ENCODE measurements at regions not wholly inside any gene's neighbourhood (a gene's known extent, or its start where the extent isn't known, plus 50 kb on each side); places are given as distances from the start of the nearest gene placed in this dataset.
A peak's percentile ranks its signal among the peaks of the same experiment; 100 is the strongest.
"Not testable (repeated sequence)": the region's sequence is repeated elsewhere in the genome, so short reads cannot be mapped to it uniquely, and the experiment has no call there.

DNA sequence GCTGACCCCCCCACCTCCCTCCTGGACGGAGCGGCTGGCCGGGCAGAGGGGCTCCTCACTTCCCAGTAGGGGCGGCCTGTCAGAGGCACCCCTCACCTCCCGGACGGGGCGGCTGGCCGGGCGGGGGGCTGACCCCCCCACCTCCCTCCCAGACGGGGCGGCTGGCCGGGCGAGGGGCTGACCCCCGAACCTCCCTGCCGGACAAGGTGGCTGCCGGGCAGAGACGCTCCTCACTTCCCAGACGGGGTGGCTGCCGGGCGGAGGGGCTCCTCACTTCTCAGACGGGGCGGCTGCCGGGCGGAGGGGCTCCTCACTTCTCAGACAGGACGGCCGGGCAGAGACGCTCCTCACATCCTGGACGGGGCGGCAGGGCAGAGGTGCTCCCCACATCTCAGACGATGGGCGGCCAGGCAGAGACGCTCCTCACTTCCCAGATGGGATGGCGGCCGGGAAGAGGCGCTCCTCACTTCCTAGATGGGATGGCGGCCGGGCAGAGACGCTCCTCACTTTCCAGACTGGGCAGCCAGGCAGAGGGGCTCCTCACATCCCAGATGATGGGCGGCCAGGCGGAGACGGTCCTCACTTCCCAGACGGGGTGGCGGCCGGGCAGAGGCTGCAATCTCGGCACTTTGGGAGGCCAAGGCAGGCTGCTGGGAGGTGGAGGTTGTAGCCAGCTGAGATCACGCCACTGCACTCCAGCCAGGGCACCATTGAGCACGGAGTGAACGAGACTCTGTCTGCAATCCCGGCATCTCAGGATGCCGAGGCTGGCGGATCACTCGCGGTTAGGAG is 66.2 kb upstream of the PAPPA2 start:
- not testable (repeated sequence) for DNase-seq

DNA sequence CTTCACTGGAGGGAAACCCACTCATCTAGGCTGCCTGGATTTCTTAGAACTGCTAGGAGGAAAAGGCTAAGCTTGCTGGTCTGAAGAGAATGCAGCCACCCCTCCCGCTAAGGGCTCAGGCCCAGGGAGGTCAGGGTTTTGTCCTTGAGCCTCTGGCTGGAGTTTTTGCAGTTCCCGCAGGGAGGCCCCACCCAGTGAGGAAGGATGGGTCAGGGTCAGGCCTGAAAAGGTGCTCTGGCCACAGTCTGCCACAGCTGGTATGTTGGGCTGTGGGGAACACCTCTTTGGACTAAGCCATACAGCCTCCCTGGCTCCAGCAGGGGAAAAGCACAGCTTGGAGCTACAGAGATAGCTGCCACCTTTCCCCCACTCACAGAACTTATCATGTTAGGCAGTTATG is 71.4 kb upstream of the PAPPA2 start:
- DNase-seq = no peak

DNA sequence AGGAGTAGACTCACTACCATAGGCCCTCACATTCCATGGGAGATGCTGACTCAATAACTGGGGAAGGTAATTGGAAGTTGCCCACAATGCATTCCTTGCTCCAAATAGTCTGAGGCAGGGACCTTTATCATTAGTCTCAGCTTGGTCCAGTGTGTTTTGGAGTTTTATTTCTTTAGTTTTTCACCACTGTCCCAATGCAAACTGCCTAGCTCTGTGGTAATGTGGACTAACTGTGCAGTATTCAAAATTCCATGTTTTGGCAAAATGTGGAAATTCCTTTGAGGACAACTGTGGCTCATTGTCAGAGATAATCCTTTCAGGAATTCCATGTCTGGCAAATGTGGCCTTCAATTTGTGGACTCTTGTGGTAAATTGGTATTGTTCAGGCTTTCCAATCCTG is 78.1 kb upstream of the PAPPA2 start:
- DNase-seq = no peak

DNA sequence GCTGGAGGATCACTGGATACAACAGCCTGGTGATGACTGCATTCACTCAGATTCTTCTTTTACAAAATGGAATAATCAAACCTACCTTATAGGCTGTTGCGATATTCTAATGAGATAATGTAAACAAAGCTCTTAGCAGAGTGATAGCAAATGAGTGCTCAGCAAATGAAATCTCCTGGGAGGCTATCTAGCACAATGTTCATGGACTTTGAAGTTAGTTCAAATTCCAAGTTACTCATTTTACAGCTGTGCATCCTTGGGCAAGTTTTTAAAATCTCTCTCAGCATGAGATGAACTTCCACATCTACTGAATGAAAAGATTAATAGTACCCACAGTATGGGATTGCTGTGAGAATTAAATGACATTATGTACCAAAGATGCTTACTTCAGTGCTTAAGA is 80.8 kb upstream of the PAPPA2 start:
- DNase-seq = no peak

DNA sequence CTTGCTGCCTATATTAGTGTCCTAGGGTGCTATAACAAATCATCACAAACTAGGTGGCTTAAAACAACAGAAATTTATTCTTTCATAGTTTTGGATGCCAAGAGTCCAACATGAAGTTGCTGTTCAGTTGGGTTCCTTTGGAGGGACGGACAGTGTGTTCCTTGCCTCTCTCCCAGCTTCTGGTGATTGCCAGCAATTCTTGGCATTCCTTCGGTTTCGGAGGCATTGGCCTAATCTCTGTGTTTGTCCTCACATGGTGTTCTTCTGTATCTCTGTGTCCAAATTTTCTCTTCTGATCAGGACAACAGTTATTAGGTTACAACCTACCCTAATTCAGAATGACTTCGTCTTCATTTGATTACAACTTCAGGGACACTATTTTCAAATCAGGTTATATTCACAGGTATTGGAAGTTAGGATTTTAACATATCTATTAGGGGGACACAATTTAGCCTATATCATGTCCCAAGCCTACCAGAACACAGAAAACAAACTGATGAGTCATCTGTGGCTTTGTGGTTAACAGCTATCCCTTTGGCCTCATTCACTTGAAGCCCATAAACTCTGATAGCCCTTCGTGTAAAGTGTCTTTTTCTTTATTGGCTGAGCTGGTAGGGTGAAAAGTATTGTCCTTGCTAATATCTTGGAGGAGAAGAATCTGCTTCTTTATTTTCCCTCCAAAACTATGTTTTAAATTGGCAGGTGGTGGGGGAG is 83.2 kb upstream of the PAPPA2 start:
- DNase-seq = no peak

DNA sequence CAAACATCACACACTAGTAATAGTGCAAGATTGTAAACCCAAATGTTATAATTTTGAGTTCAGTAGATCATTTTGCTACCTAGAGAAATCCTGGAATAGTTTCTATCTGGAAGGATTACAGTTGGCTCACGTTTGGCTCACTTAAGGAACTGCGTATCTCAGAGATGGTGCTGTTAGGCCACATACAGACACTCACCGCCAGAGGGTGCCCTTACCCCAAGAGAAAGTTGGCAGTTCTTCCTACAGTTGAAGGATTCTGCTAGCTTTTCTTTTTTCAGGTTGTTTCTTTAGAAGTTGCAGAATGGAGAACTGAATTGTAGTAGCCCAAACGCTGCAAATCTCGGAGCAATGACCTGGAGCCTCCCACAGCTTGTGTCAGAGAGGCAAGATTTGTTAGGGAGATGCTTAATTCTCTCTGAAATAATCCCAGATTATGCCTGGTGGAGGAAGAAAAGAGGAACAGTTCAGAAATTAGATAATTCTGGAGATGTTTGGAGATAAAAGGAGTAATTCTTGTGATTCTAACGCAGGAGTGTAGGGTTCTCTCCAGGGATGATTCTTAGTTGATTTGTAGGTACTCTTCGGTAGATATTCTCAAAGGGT is 87.9 kb upstream of the PAPPA2 start:
- peak; percentile 78 for DNase-seq

DNA sequence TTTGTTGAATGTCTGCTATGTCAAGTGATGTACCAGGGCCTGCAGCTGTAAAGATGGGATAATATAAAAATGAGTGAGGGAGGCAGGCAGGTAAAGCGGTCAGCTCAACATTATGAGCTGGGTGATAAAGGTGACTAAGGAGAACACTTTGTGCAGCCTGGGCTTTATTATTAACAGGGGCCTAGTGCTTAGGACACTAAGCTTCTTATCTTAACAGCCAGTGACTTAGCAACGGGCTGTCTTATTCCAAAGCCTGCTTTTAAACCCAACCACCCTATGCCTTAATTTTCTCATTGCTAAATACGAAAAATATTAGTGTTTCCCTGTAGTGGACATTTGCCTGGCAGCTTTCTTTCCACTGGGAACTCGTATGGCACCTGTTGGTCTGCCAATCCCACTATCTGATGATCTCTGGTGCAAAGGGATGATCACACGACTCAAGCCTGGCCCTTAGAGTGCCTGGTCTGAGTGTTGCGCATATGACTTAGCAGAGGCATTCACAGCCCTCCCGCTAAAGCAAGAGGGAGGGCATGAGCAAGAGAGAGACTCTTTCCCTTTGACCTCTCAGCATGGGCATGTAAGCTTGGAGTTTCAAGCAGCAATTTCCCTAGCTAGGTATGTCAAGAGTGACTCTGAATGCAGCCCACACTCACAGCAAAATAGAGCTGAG is 98.6 kb upstream of the PAPPA2 start:
- DNase-seq = no peak

DNA sequence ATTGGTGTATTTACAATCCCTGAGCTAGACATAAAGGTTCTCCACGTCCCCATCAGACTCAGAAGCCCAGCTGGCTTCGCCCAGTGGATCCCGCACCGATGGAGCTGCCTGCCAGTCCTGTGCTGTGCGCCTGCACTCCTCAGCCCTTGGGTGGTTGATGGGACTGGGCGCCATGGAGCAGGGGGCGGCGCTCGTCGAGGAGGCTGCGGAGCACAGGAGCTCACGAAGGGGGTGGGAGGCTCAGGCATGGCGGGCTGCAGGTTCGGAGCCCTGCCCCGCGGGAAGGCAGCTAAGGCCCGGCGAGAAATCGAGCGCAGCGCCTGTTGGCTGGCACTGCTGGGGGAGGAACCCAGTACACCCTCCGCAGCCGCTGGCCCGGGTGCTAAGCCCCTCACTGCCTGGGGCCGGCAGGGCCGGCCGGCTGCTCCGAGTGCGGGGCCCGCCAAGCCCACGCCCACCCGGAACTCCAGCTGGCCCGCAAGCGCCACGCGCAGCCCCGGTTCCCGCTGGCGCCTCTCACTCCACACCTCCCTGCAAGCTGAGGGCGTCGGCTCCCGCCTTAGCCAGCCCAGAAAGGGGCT is 113.8 kb upstream of the PAPPA2 start:
- DNase-seq = not testable (repeated sequence)

DNA sequence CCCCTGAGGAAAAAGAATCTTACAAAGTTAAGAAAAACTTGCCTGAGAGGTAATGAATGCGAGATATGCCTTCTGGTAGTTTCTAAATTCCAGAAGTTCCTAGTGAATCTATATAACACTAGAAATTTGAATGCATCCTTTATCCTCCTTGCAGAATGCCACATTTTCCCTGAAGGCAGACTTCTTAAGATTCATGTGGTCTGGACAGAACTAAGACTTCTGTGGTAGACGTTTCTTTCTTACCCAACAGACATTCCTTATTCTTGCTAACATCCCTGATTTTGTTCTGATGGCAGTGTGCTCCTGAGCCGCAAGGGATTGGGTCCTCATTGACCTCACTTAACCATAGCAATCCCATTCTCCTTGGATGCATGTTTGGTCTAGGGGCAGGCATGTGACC is 121.3 kb upstream of the PAPPA2 start:
- DNase-seq = no peak

DNA sequence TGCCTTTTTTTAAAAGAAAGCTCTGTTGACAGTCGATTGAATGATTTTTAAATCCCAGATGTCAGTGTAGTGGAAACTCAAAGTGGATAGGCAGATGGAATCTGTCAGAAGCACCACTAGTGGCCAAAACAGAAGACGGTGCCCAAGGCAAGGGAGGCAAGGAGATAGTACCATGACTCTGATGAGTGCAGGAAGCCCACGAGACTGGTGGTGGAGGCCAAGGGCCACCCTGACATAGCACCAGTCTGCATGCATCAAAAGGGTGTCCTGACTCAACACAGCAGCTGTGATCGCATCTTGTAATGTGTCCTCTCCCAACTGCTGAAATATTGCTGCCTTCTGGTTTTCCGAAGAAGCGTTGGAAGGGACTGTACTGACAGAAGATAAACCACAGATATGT is 124.1 kb upstream of the PAPPA2 start:
- DNase-seq = peak; percentile 54

DNA sequence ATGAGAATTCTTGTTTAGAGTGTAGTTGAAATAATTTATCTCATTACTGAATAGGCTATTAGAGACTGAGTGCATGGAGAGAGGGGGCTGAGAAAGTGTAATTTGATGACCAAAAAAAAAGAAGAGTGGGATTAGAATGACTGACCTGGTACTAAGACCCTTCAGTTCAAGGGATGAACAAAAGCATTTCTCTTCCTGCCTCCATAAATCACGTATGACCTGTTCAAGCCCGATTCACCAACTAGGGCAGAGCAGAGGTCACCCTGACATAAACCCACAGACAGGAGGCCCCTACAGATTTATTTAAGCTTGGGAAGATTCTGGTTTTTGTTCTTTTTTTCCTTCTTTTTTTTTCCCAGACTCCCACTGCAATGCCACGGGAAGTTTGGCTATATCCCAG is 123.7 kb upstream of the COP1 start:
- DNase-seq = no peak

DNA sequence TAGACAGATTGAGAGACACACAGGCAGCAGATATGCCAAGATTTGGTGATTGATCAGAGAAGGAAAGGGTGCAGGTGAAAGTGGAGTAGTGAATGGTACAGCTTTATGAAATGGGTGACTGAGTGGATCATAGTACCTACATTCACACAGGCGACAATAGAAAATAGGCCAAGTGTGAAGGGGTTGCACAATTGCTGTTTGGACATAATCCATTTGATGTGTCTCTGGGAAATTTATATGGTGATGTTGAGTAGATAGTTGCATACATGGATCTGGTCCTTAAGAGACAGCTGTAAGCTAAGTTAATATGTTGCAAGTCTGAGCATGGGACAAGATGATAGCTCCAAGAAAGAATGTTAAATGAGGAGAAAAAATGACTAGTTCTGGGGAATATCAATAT is 118.6 kb upstream of the COP1 start:
- no peak for DNase-seq

DNA sequence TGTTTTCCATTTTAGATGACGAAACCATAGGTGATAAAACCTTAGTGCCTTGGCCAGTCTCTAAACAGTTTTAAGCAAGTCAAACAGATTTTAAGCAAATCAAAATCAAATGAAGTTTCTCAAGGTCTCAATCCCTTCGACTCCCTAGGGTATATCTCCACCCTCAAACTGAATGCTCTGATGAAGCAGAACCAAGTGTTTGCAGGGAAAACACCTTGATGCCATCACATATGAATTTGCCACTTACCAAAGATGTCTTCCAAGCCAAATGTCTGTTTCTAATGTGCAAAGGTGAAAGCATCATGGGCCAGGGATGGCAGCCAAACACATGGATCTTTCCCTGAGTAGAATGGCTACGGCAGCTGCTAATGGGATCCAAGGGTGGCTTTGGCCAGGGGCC is 116.4 kb upstream of the COP1 start:
- no peak for DNase-seq

DNA sequence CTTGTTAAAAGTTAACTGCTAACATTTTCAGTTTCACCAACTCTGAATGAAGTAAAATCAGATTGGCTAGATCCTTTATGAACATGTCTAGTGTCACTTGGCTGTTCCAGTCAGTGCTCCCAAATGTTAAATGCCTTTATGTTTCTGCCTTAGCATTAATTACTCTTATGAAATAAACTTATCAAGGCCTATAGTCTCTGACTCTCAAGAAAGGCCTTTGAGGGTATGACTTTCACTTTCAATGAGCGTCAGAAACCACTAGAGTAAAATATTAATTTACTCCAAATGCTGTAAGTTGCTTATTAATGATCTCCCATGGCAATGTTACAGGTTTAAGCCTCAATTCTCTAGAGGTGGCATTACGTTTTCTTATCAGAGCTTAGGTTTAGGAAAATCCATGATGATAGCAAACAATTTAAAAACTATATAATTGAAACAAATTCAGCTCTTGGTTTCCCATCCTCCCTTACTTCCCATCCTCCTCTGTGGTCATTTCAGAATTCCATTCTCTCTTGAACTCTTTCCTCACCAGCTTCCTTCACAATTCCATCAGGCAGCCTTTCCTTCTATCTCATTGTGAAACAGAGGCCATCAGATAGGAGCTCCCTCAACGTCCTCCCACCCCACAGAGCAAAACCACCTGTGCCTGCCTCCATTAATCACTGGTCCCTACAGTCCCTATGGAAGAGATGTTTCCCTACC is 108.6 kb upstream of the COP1 start:
- no peak for DNase-seq

DNA sequence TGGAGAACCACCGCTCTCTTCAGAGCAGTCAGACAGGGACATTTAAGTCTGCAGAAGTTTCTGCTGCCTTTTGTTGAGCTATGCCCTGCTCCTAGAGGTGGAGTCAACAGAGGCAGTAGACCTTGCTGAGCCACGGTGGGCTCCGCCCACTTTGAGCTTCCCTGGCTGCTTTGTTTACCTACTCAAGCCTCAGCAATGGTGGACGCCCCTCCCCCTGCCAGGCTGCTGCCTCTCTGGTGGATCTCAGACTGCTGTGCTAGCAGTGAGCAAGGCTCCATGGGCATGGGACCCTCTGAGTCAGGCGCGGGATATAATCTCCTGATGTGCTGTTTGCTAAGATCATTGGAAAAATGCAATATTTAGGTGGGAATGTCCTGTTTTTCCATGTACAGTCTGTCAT is 89.5 kb upstream of the COP1 start:
- not testable (repeated sequence) for DNase-seq

DNA sequence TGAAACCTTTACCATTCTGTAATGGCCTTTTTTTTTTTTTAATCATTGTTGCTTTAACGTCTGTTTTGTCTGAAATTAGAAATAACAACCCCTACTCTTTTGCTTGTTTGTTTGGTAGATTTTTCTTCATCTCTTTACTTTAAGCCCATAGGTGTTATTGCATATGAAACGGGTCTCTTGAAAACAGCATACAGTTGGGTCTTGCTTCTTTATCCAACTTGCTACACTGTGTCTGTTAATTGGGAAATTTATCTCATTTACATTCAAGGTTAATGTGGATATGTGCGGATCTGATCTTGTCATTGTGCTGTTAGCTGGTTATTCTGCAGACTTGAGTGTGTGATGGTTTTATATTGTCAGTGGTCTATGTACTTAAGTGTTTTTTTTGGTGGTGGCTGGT is 78.9 kb upstream of the COP1 start:
- DNase-seq = no peak

DNA sequence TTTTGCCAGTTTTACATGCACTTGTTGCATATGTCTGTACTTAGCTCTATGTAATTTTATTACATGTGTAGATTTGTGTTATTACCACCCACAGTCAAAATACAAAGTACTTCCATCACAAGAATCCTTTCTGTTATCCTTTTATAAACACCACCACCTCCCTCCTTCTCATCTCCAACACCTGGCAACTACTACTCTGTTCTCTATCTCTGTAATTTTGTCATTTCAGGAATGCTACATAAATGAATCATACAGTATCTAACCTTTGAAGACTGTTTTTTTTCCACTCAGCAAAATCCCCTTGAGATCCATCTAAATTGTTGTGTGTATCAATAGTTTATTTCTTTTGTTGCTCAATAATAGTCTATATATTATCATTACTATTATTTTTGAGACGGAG is 64.5 kb upstream of the COP1 start:
- no peak for DNase-seq

Data from skin of body (tissue), 1 donor.